Right lobe of liver (tissue), 4 donors: ENCODE measurements at regions not wholly inside any gene's neighbourhood (a gene's known extent, or its start where the extent isn't known, plus 50 kb on each side); places are given as distances from the start of the nearest gene placed in this dataset.

Source experiments
- CTCF ChIP-seq, 4 donors: fragments of 200-600 bp in 3 of 4; fragments of 450-650 bp in 1 of 4; IDR thresholded peaks; one replicate each; pipeline versions ENCODE4 v1.5.1 to v1.8.0; 2016 to 2022; ENCODE audit warnings: antibody characterized with exemption in 4 of 4, mild to moderate bottlenecking in 2 of 4
- POLR2A ChIP-seq: fragments of 450-650 bp; IDR thresholded peaks from one replicate; pipeline ENCODE4 v1.6.1; 2017; ENCODE audit warnings: antibody characterized with exemption, mild to moderate bottlenecking
- donor health status: DM: no; HTN: no; CAD: no.
- donor health status: DM: no; HTN: no; CAD: no.
- donor health status: DM: no; HTN: yes; CAD: no.

- TF ChIP-seq CTCF (IDR thresholded peaks at IDR 0.05) (no peak), POLR2A (no peak)
These were observed 80.4 kb downstream of the RFPL4B start for GRCh38 chr6:112427499-112427898.
